ENCODE measurements at regions not wholly inside any gene's neighbourhood (a gene's known extent, or its start where the extent isn't known, plus 50 kb on each side); places are given as distances from the start of the nearest gene placed in this dataset.

DNA sequence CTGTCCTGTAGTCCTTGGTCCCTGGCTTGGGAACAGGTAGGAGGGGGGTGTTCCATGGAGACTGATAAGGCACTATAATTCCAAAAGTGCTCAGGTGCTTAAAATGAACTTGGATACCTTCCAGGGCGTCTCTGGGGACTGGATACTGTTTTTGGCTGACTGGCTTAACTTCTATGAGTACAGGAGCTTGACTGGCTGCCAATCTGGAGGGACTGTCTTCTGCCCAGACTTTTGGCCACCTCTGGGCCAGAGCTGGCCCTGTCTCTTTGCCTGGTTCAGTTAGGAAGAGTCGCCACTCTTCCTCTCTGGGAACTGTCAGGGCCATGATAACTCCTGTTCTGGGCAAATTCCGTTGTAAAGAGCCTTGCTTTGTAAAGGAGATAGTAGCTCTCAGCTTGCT is 407.0 kb downstream of the TGFB2 start:
- CTCF ChIA-PET (ENCODE audit: unreplicated experiment), result no interaction called here
- intact Hi-C loops (cut with micrococcal nuclease; ENCODE audit: unreplicated experiment), result no loop called here
- H3K36me3 ChIP-seq (ENCODE audit: insufficient read depth, low read length), result no peaks in the 10 kb centered on the region
- POLR2A ChIA-PET, result interaction anchor here (0.6 kb wide), 1 partner anchor 1921 kb away, joined by 3 read pairs; no protein-coding TSS in a partner anchor
- BruUV-seq (replicated peaks), result no TSS peak
- H3K9me3 ChIP-seq (ENCODE audit: low read length), result no peaks in the 10 kb centered on the region
- no peak overlapping the region for H3K4me3 ChIP-seq (ENCODE audit: low read depth, low read length, poor library complexity, severe bottlenecking)
- DNase-seq (ENCODE audit: low spot score), result no peak
- no peak overlapping the region for H3K27ac ChIP-seq (ENCODE audit: low read depth, low read length, poor library complexity, severe bottlenecking)
- H3K4me2 ChIP-seq (ENCODE audit: low read length), result no peak overlapping the region
- H3K9me2 ChIP-seq (ENCODE audit: insufficient read depth, low read length), result no peaks in the 10 kb centered on the region
- H3K4me1 ChIP-seq (ENCODE audit: insufficient read depth, low read length, poor library complexity, severe bottlenecking), result no peaks in the 10 kb centered on the region
- H2AFZ ChIP-seq (ENCODE audit: low read length), result no peak overlapping the region
- H3K79me2 ChIP-seq (ENCODE audit: insufficient read depth, low read depth, low read length), result no peaks in the 10 kb centered on the region
- TF ChIP-seq EZH2phosphoT487 (IDR thresholded peaks at IDR 0.05; ENCODE audit: borderline replicate concordance, low read depth, low read length), result no peak
- TF ChIP-seq, protein P1, sequence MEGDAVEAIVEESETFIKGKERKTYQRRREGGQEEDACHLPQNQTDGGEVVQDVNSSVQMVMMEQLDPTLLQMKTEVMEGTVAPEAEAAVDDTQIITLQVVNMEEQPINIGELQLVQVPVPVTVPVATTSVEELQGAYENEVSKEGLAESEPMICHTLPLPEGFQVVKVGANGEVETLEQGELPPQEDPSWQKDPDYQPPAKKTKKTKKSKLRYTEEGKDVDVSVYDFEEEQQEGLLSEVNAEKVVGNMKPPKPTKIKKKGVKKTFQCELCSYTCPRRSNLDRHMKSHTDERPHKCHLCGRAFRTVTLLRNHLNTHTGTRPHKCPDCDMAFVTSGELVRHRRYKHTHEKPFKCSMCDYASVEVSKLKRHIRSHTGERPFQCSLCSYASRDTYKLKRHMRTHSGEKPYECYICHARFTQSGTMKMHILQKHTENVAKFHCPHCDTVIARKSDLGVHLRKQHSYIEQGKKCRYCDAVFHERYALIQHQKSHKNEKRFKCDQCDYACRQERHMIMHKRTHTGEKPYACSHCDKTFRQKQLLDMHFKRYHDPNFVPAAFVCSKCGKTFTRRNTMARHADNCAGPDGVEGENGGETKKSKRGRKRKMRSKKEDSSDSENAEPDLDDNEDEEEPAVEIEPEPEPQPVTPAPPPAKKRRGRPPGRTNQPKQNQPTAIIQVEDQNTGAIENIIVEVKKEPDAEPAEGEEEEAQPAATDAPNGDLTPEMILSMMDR (conservative IDR thresholded peaks at IDR 0.05; ENCODE audit: low read length), result no peak
- H4K20me1 ChIP-seq (ENCODE audit: insufficient read depth, low read length), result no peaks in the 10 kb centered on the region

DNA sequence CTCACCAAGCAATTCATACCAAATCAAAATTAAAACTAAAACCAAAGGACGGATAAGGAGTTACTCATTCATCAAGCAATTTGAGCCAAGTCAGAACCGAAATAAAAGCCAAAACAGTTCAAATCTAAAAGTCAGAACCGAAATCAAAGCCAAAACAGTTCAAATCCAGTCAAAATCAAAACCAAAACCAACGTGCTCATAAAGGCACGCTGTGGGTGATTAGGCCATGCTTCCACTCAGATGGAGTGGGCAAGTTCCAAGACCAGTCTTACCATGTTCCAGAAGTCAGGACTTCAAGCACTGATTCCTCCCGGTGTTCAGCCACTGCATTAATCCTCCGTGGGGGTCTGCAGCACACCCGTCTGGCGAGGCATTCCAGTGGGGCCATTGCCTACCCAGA is 409.3 kb downstream of the TGFB2 start:
- CTCF ChIA-PET (ENCODE audit: unreplicated experiment), result no interaction called here
- no TSS peak for BruUV-seq (replicated peaks)
- Histone ChIP-seq H3K79me2 (ENCODE audit: insufficient read depth, low read depth, low read length) (no peaks in the 10 kb centered on the region), H4K20me1 (ENCODE audit: insufficient read depth, low read length) (no peaks in the 10 kb centered on the region), H3K4me1 (ENCODE audit: insufficient read depth, low read length, poor library complexity, severe bottlenecking) (no peaks in the 10 kb centered on the region), H3K9me3 (ENCODE audit: low read length) (no peaks in the 10 kb centered on the region), H2AFZ (ENCODE audit: low read length) (no peak overlapping the region), H3K27ac (ENCODE audit: low read depth, low read length, poor library complexity, severe bottlenecking) (no peak overlapping the region), H3K9me2 (ENCODE audit: insufficient read depth, low read length) (no peaks in the 10 kb centered on the region), H3K4me3 (ENCODE audit: low read depth, low read length, poor library complexity, severe bottlenecking) (no peak overlapping the region), H3K36me3 (ENCODE audit: insufficient read depth, low read length) (no peaks in the 10 kb centered on the region), H3K4me2 (ENCODE audit: low read length) (no peak overlapping the region)
- TF ChIP-seq, protein P1 (conservative IDR thresholded peaks at IDR 0.05; ENCODE audit: low read length), result no peak
- no peak for TF ChIP-seq EZH2phosphoT487 (IDR thresholded peaks at IDR 0.05; ENCODE audit: borderline replicate concordance, low read depth, low read length)
- intact Hi-C loops (cut with micrococcal nuclease; ENCODE audit: unreplicated experiment), result no loop called here
- POLR2A ChIA-PET, result no interaction called here
- DNase-seq (ENCODE audit: low spot score), result no peak

DNA sequence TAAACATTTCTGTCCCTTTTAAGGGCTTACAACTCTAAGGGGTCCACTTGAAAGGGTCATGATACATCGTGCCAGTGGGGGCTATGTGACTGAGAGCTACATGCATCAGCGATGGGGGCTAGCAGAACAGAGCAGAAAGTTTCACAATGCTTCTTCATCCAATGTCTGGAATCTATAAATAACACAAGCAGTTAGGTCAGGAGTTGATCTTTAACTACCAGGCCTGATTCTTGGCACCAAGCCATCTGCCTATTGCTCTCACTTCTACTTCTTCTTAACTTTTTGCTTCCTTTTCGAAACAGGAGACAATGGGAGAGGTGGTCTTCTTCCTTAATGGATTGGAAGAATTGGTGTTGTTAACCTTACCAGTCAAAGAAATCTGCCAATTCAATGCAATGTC is 410.0 kb downstream of the TGFB2 start:
- Histone ChIP-seq H3K27ac (ENCODE audit: low read depth, low read length, poor library complexity, severe bottlenecking) (no peak overlapping the region), H2AFZ (ENCODE audit: low read length) (no peak overlapping the region), H3K4me3 (ENCODE audit: low read depth, low read length, poor library complexity, severe bottlenecking) (no peak overlapping the region), H3K4me2 (ENCODE audit: low read length) (no peak overlapping the region), H3K9me2 (ENCODE audit: insufficient read depth, low read length) (no peaks in the 10 kb centered on the region), H3K36me3 (ENCODE audit: insufficient read depth, low read length) (no peaks in the 10 kb centered on the region), H3K79me2 (ENCODE audit: insufficient read depth, low read depth, low read length) (no peaks in the 10 kb centered on the region), H3K4me1 (ENCODE audit: insufficient read depth, low read length, poor library complexity, severe bottlenecking) (no peaks in the 10 kb centered on the region), H3K9me3 (ENCODE audit: low read length) (no peaks in the 10 kb centered on the region), H4K20me1 (ENCODE audit: insufficient read depth, low read length) (no peaks in the 10 kb centered on the region)
- ChIA-PET POLR2A (no interaction called here), CTCF (ENCODE audit: unreplicated experiment) (no interaction called here)
- no TSS peak for BruUV-seq (replicated peaks)
- TF ChIP-seq, protein P1 (conservative IDR thresholded peaks at IDR 0.05; ENCODE audit: low read length), result no peak
- no peak for TF ChIP-seq EZH2phosphoT487 (IDR thresholded peaks at IDR 0.05; ENCODE audit: borderline replicate concordance, low read depth, low read length)
- no peak for DNase-seq (ENCODE audit: low spot score)
- intact Hi-C loops (cut with micrococcal nuclease; ENCODE audit: unreplicated experiment), result no loop called here

Measured in OCI-LY7 (cell line).